ENCODE measurements at regions not wholly inside any gene's neighbourhood (a gene's known extent, or its start where the extent isn't known, plus 50 kb on each side); places are given as distances from the start of the nearest gene placed in this dataset.

GRCh38 chr4:164571593-164572390, 182.1 kb upstream of the SMIM31 start:
- H3K4me2 ChIP-seq = no peak overlapping the region
- DNase-seq (ENCODE audit: low read depth in 1 of 2, low spot score in 1 of 2) (no peak), ATAC-seq (no peak), FAIRE-seq (no peak)
- no peaks in the 10 kb centered on the region for H3K9me3 ChIP-seq
- no peaks in the 10 kb centered on the region for H3K4me1 ChIP-seq
- ChIA-PET POLR2A (no interaction called here), CTCF (no interaction called here)
- WGBS (ENCODE audit: missing lambda C conversion rate) = 14% methylated on average over 5 of the region's 7 CpGs
- H3K4me3 ChIP-seq = no peak overlapping the region
- no peak overlapping the region for H3K27ac ChIP-seq
- no peak for TF ChIP-seq BCL3 (IDR thresholded peaks at IDR 0.05)
- no peak for TF ChIP-seq ZSCAN20 (CRISPR knock-in tag; IDR thresholded peaks at IDR 0.05)
- TF ChIP-seq TP53 (CRISPR knock-in tag; IDR thresholded peaks at IDR 0.05) = no peak
- TF ChIP-seq KDM1A (IDR thresholded peaks at IDR 0.05; ENCODE audit: low read depth) = no peak
- TF ChIP-seq RAD21 (conservative IDR thresholded peaks at IDR 0.05 in 1 of 2, IDR thresholded peaks at IDR 0.05 in 1 of 2) = no peak
- no peak for TF ChIP-seq CHD2 (IDR thresholded peaks at IDR 0.05; ENCODE audit: low read length, partially characterized antibody)

GRCh38 chr4:164572877-164573279, 181.1 kb upstream of the SMIM31 start:
- DNase-seq (ENCODE audit: low read depth in 1 of 2, low spot score in 1 of 2) = no peak
- no peak for ATAC-seq
- no peaks in the 10 kb centered on the region for H3K9me3 ChIP-seq
- ChIA-PET CTCF (no interaction called here), POLR2A (no interaction called here)
- H3K27ac ChIP-seq = no peak overlapping the region
- no peak overlapping the region for H3K4me2 ChIP-seq
- no peaks in the 10 kb centered on the region for H3K4me1 ChIP-seq
- no peak overlapping the region for H3K4me3 ChIP-seq
- no peak for FAIRE-seq
- TF ChIP-seq FOSL2 (IDR thresholded peaks at IDR 0.05) (peak; percentile 13; the same call in 1 of the 2 replicates), FOSL2 (CRISPR knock-in tag; IDR thresholded peaks at IDR 0.05) (no peak), ZFP36 (IDR thresholded peaks at IDR 0.05; ENCODE audit: borderline replicate concordance, partially characterized antibody) (no peak), ATOH8 (CRISPR knock-in tag; IDR thresholded peaks at IDR 0.05; ENCODE audit: low read depth) (no peak)

- no peaks in the 10 kb centered on the region for H3K4me1 ChIP-seq
- 12% methylated on average over 5 of the region's 5 CpGs for WGBS (ENCODE audit: missing lambda C conversion rate)
- CTCF ChIA-PET = no interaction called here
- ATAC-seq (no peak), FAIRE-seq (no peak), DNase-seq (ENCODE audit: low read depth in 1 of 2, low spot score in 1 of 2) (no peak)
- no peak overlapping the region for H3K27ac ChIP-seq
- H3K4me2 ChIP-seq = no peak overlapping the region
- POLR2A ChIA-PET = no interaction called here
- no peaks in the 10 kb centered on the region for H3K9me3 ChIP-seq
- no peak overlapping the region for H3K4me3 ChIP-seq
- no peak for TF ChIP-seq FOSB (CRISPR knock-in tag; IDR thresholded peaks at IDR 0.05)
- TF ChIP-seq CEBPB (IDR thresholded peaks at IDR 0.05) = no peak
- no peak for TF ChIP-seq NR3C1 (IDR thresholded peaks at IDR 0.05)
- TF ChIP-seq NPAS2 (CRISPR knock-in tag; IDR thresholded peaks at IDR 0.05; ENCODE audit: borderline replicate concordance) = no peak
- no peak for TF ChIP-seq TFCP2L1 (CRISPR knock-in tag; IDR thresholded peaks at IDR 0.05)
- no peak for TF ChIP-seq CTCF (IDR thresholded peaks at IDR 0.05)
- TF ChIP-seq RNF2 (IDR thresholded peaks at IDR 0.05; ENCODE audit: borderline replicate concordance, low read depth) = no peak
- TF ChIP-seq HMGXB4 (CRISPR knock-in tag; IDR thresholded peaks at IDR 0.05; ENCODE audit: borderline replicate concordance) = no peak
- TF ChIP-seq REST (IDR thresholded peaks at IDR 0.05) = no peak
- TF ChIP-seq ZC3H11A (IDR thresholded peaks at IDR 0.05) = no peak
- TF ChIP-seq RAD21 (conservative IDR thresholded peaks at IDR 0.05 in 1 of 2, IDR thresholded peaks at IDR 0.05 in 1 of 2) = no peak
- no peak for TF ChIP-seq HEYL (CRISPR knock-in tag; IDR thresholded peaks at IDR 0.05)
Measured at GRCh38 chr4:164575861-164576260, 178.1 kb upstream of the SMIM31 start.

Measured in A549 (cell line).